Prostate gland (tissue), 2 donors: ENCODE measurements at regions not wholly inside any gene's neighbourhood (a gene's known extent, or its start where the extent isn't known, plus 50 kb on each side); places are given as distances from the start of the nearest gene placed in this dataset.

ENCODE experiments used
- DNase-seq: peaks from one replicate; pipeline ENCODE4 v3.0.0-alpha.2; 2019; ENCODE audit warnings: low spot score
- H3K27ac ChIP-seq, 2 donors: fragments of 200-600 bp; sonication (generic); 2 replicates each; pipeline ENCODE4 v1.5.1; 2017 to 2019
- H3K27me3 ChIP-seq: fragments of 200-600 bp; sonication (generic); replicated peaks from 2 replicates; pipeline ENCODE4 v1.5.1; 2019; ENCODE audit not compliant: insufficient read depth
- H3K36me3 ChIP-seq, 2 donors: fragments of 200-600 bp; sonication (generic); 1 replicate in 1 of 2; 2 replicates in 1 of 2; pipeline versions ENCODE4 v1.5.1 to v1.8.1; 2017 to 2019
- H3K4me1 ChIP-seq: fragments of 200-600 bp; sonication (generic); replicated peaks from 2 replicates; pipeline ENCODE4 v1.5.1; 2019
- H3K4me3 ChIP-seq, 2 donors: fragments of 200-600 bp; sonication (generic); 2 replicates each; pipeline ENCODE4 v1.5.1; 2017 to 2019
- H3K9me3 ChIP-seq: fragments of 200-600 bp; sonication (generic); 2 replicates; pipeline ENCODE4 v1.5.1; 2017
- CTCF ChIP-seq, 4 experiments: fragments of 200-600 bp in 2 of 4; fragments of 450-650 bp in 2 of 4; sonication (generic) in 2 of 4; IDR thresholded peaks; 1 replicate in 3 of 4; 2 replicates in 1 of 4; pipeline ENCODE4 v1.5.1; 2016 to 2019; ENCODE audit warnings: antibody characterized with exemption in 4 of 4, mild to moderate bottlenecking in 2 of 4, moderate library complexity in 2 of 4
- POLR2A ChIP-seq: fragments of 450-650 bp; IDR thresholded peaks from one replicate; pipeline ENCODE4 v1.6.1; 2016; ENCODE audit warnings: antibody characterized with exemption, mild to moderate bottlenecking
- POLR2AphosphoS5 ChIP-seq: sonication (generic); formaldehyde crosslinking; IDR thresholded peaks from one replicate; pipeline ENCODE4 v1.6.1; 2017; ENCODE audit warnings: antibody characterized with exemption
- WGBS: methylation state at CpG from one replicate; pipeline ENCODE4 v1.1.5; 2018; 5-methylcytosine and 5-hydroxymethylcytosine counted together
- intact Hi-C: fragments of 100-400 bp; cut with DNase I; formaldehyde crosslinking; loops from one replicate; pipeline ENCODE4 v1.14.2; 2022

GRCh38 chr3:87425056-87425455, 148.7 kb upstream of the POU1F1 start:
- no peak for DNase-seq
- Histone ChIP-seq H3K27ac (no peak overlapping the region), H3K4me3 (no peak overlapping the region), H3K27me3 (no peaks in the 10 kb centered on the region), H3K36me3 (no peaks in the 10 kb centered on the region), H3K9me3 (no peaks in the 10 kb centered on the region), H3K4me1 (no peaks in the 10 kb centered on the region)
- WGBS, result 88% methylated on average over 3 of the region's 3 CpGs
- intact Hi-C loops, result no loop called here
- no peak for TF ChIP-seq POLR2A

DNA sequence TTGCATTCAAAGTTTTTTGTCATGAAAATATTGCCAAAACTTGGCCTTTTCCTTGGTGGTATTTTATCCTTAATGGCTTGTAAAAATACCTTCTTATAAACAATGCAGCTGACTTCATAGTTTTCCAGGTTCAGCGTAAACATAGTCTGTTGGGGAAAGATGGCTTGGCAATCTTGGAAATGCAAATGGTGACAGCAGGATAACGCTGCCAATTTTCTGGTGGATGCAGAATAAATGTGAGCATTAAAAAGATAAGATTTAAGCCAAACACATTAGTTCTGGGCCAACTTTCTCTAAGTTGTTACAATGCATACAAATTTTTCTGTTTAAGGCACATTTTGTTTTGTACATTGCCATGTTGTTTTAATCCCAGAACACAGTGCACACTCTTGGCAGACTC, 147.0 kb upstream of the POU1F1 start:
- Histone ChIP-seq H3K4me3 (no peak overlapping the region), H3K36me3 (no peaks in the 10 kb centered on the region), H3K9me3 (no peaks in the 10 kb centered on the region), H3K4me1 (no peaks in the 10 kb centered on the region), H3K27ac (no peak overlapping the region), H3K27me3 (no peaks in the 10 kb centered on the region)
- no peak for TF ChIP-seq POLR2A
- TF ChIP-seq CTCF (IDR thresholded peaks at IDR 0.05), result no peak
- TF ChIP-seq POLR2AphosphoS5, result no peak
- intact Hi-C loops, result no loop called here
- DNase-seq, result no peak
- WGBS, result 57% methylated on average over 2 of the region's 2 CpGs

- intact Hi-C loops, result no loop called here
- H3K4me3 ChIP-seq, result no peak overlapping the region
Observed at GRCh38 chr3:87422333-87422732, 145.9 kb upstream of the POU1F1 start.

DNA sequence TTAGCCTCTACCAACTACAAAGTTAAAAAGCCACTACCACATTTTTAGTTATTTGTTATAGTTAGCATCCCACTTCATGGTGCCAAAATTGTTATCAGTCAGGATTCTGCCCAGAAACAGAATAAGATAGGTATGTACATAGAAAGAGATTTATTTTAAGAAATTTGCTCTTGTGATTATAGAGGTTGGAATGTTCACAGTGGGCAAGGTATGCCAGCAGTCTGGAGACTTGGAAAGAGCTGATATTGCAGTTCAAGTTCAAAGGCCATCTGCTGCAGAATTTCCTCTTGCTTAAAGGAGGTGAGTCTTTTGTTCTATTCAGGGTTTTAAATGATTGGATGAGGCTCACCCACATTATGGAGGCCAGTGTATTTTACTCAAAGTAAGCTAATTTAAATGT, 143.8 kb upstream of the POU1F1 start:
- TF ChIP-seq CTCF (IDR thresholded peaks at IDR 0.05), result no peak
- TF ChIP-seq POLR2A, result no peak
- TF ChIP-seq POLR2AphosphoS5, result no peak
- Histone ChIP-seq H3K36me3 (no peaks in the 10 kb centered on the region), H3K4me1 (no peaks in the 10 kb centered on the region), H3K4me3 (no peak overlapping the region), H3K27me3 (no peaks in the 10 kb centered on the region), H3K27ac (no peak overlapping the region), H3K9me3 (no peaks in the 10 kb centered on the region)
- DNase-seq, result no peak
- intact Hi-C loops, result no loop called here

More at GRCh38 chr3:87422333-87422732, 145.9 kb upstream of the POU1F1 start:
- no peak for DNase-seq
- TF ChIP-seq POLR2A, result no peak
- no peak for TF ChIP-seq POLR2AphosphoS5
- TF ChIP-seq CTCF (IDR thresholded peaks at IDR 0.05), result no peak
- H3K36me3 ChIP-seq, result no peaks in the 10 kb centered on the region
- no peaks in the 10 kb centered on the region for H3K27me3 ChIP-seq
- no peak overlapping the region for H3K27ac ChIP-seq
- H3K4me1 ChIP-seq, result no peaks in the 10 kb centered on the region
- H3K9me3 ChIP-seq, result no peaks in the 10 kb centered on the region

GRCh38 chr3:87414271-87414670, 137.9 kb upstream of the POU1F1 start:
- Histone ChIP-seq H3K27ac (no peak overlapping the region), H3K9me3 (no peaks in the 10 kb centered on the region), H3K4me1 (no peaks in the 10 kb centered on the region), H3K27me3 (no peaks in the 10 kb centered on the region), H3K4me3 (no peak overlapping the region), H3K36me3 (no peaks in the 10 kb centered on the region)
- no peak for TF ChIP-seq CTCF (IDR thresholded peaks at IDR 0.05)
- no peak for TF ChIP-seq POLR2AphosphoS5
- no peak for TF ChIP-seq POLR2A
- 68% methylated on average over 1 of the region's 1 CpG for WGBS
- DNase-seq, result no peak
- intact Hi-C loops, result no loop called here
